ENCODE measurements at regions not wholly inside any gene's neighbourhood (a gene's known extent, or its start where the extent isn't known, plus 50 kb on each side); places are given as distances from the start of the nearest gene placed in this dataset.
A peak's percentile ranks its signal among the peaks of the same experiment; 100 is the strongest.

DNA sequence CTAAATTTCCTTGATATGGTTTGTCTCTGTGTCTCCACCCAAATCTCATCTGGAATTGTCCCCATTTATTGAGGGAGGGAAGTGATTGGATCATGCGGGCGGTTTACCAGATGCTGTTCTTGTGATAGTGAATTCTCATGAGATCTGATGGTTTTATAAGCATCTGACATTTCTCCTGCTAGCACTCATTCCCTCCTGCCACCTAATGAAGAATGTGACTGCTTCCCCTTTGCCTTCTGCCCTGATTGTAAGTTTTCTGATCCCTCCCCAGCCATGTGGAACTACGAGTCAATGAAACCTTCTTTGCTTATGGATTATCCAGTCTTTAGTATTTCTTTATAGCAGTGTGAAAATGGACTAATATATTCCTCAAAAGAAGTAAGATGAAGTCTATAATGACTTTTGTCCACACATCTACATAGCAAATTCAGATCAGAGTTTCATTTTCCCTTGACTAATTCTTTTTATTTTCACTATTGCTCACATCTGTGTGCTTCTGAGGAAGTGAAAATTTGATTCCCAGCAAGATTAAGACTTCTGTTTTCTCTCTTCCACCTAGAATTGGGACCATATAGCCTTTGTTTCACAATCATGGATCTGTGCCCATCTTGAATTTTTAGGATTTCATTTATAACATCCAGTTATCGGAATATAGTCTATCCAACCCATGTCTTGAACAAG lies 393.5 kb downstream of the DMAC1 start:
- TF ChIP-seq EZH2 (IDR thresholded peaks at IDR 0.05; ENCODE audit: low read length, missing control alignments), result no peak
- TF ChIP-seq, protein P1, sequence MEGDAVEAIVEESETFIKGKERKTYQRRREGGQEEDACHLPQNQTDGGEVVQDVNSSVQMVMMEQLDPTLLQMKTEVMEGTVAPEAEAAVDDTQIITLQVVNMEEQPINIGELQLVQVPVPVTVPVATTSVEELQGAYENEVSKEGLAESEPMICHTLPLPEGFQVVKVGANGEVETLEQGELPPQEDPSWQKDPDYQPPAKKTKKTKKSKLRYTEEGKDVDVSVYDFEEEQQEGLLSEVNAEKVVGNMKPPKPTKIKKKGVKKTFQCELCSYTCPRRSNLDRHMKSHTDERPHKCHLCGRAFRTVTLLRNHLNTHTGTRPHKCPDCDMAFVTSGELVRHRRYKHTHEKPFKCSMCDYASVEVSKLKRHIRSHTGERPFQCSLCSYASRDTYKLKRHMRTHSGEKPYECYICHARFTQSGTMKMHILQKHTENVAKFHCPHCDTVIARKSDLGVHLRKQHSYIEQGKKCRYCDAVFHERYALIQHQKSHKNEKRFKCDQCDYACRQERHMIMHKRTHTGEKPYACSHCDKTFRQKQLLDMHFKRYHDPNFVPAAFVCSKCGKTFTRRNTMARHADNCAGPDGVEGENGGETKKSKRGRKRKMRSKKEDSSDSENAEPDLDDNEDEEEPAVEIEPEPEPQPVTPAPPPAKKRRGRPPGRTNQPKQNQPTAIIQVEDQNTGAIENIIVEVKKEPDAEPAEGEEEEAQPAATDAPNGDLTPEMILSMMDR (conservative IDR thresholded peaks at IDR 0.05 in 1 of 2, IDR thresholded peaks at IDR 0.05 in 1 of 2; ENCODE audit: low read depth in 1 of 2, low read length in 2 of 2), result no peak
- DNase-seq (ENCODE audit: low read depth in 2 of 2), result no peak
- H3K27me3 ChIP-seq (ENCODE audit: control insufficient read depth, insufficient read depth, low read length), result no peaks in the 10 kb centered on the region

DNA sequence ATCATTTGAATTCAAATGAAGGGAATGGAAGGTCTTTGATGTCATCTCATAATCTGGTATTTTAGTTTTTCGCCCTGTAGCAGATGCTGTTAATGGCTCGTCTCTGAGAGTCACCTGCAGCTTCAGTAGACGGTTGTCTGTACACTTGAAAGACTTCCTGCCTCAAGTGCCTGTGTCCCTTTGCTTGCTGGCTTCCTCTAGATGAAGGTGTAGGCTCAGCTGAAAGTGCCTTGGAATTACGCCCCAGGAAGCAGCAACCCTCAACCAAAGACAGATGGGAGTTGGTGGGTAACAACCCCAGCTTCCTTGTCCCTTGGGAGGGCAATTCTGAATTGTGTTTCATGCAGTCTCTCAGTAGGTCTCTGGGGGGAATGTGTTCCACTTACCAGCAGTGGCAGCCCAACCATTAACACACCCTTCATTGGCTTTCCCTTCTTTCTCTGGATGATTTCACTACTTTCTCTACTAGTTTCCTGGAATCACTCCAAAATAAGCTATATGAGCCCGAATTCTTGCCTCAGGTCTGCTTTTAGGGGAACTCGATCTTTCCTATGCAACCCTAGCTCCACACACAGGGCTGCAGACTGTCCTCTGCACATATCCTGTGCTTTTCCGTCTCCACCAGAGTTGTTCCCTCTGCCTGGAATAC lies 395.6 kb downstream of the DMAC1 start:
- Histone ChIP-seq H3K4me1 (ENCODE audit: control insufficient read depth, extremely low read depth, insufficient read depth, low read length) (no peaks in the 10 kb centered on the region), H3K4me2 (ENCODE audit: extremely low read depth, insufficient read depth, low read length) (no peak overlapping the region), H4K20me1 (ENCODE audit: control insufficient read depth, extremely low read depth, insufficient read depth, low read length) (no peaks in the 10 kb centered on the region), H3K79me2 (ENCODE audit: control insufficient read depth, insufficient read depth, low read length) (no peaks in the 10 kb centered on the region), H3K9me3 (ENCODE audit: control insufficient read depth, insufficient read depth, low read depth, low read length) (no peaks in the 10 kb centered on the region), H3K27ac (ENCODE audit: insufficient read depth, low read length) (no peak overlapping the region), H3K36me3 (ENCODE audit: control insufficient read depth, insufficient read depth, low read length) (no peaks in the 10 kb centered on the region), H2AFZ (ENCODE audit: low read length) (no peak overlapping the region), H3K9ac (ENCODE audit: insufficient read depth, low read length) (no peak overlapping the region), H3K27me3 (ENCODE audit: control insufficient read depth, insufficient read depth, low read length) (no peaks in the 10 kb centered on the region), H3K4me3 (replicated peaks in 1 of 4; ENCODE audit: control extremely low read depth in 1 of 4, insufficient read depth in 1 of 4, low read depth in 3 of 4, low read length in 4 of 4) (no peak overlapping the region)
- peak in 1 of 2 donors; percentile 2 for DNase-seq (ENCODE audit: low read depth in 2 of 2)
- no peak for TF ChIP-seq EZH2 (IDR thresholded peaks at IDR 0.05; ENCODE audit: low read length, missing control alignments)
- TF ChIP-seq, protein P1 (conservative IDR thresholded peaks at IDR 0.05 in 1 of 2, IDR thresholded peaks at IDR 0.05 in 1 of 2; ENCODE audit: low read depth in 1 of 2, low read length in 2 of 2), result no peak

More for the DNA sequence above, 393.5 kb downstream of the DMAC1 start:
- Histone ChIP-seq H3K27ac (ENCODE audit: insufficient read depth, low read length) (no peak overlapping the region), H3K36me3 (ENCODE audit: control insufficient read depth, insufficient read depth, low read length) (no peaks in the 10 kb centered on the region), H2AFZ (ENCODE audit: low read length) (no peak overlapping the region), H3K9me3 (ENCODE audit: control insufficient read depth, insufficient read depth, low read depth, low read length) (no peaks in the 10 kb centered on the region), H3K79me2 (ENCODE audit: control insufficient read depth, insufficient read depth, low read length) (no peaks in the 10 kb centered on the region), H3K9ac (ENCODE audit: insufficient read depth, low read length) (no peak overlapping the region), H3K4me1 (ENCODE audit: control insufficient read depth, extremely low read depth, insufficient read depth, low read length) (no peaks in the 10 kb centered on the region), H4K20me1 (ENCODE audit: control insufficient read depth, extremely low read depth, insufficient read depth, low read length) (no peaks in the 10 kb centered on the region), H3K4me3 (replicated peaks in 1 of 4; ENCODE audit: control extremely low read depth in 1 of 4, insufficient read depth in 1 of 4, low read depth in 3 of 4, low read length in 4 of 4) (no peak overlapping the region), H3K4me2 (ENCODE audit: extremely low read depth, insufficient read depth, low read length) (no peak overlapping the region)

DNA sequence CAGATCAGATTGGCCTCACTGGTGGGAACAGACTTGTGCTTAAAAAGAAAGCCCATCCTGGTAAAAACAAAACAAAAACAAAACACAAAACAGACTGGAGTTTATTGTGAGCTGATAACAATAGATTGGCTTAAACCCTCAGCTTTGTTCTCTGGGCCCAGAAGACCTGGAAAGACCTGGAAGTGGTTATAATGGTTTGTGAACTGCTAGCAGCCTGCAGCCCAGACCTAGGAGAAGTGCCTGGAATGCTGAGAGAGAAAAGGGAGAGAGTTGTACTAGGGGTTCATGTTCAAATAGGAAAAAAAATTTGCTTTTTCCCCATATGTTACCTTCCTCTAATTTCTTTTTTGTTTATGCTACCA lies 396.6 kb downstream of the DMAC1 start:
- TF ChIP-seq, protein P1 (conservative IDR thresholded peaks at IDR 0.05 in 1 of 2, IDR thresholded peaks at IDR 0.05 in 1 of 2; ENCODE audit: low read depth in 1 of 2, low read length in 2 of 2), result no peak
- TF ChIP-seq EZH2 (IDR thresholded peaks at IDR 0.05; ENCODE audit: low read length, missing control alignments), result no peak
- Histone ChIP-seq H3K4me2 (ENCODE audit: extremely low read depth, insufficient read depth, low read length) (no peak overlapping the region), H3K36me3 (ENCODE audit: control insufficient read depth, insufficient read depth, low read length) (no peaks in the 10 kb centered on the region), H2AFZ (ENCODE audit: low read length) (no peak overlapping the region), H3K9ac (ENCODE audit: insufficient read depth, low read length) (no peak overlapping the region), H3K9me3 (ENCODE audit: control insufficient read depth, insufficient read depth, low read depth, low read length) (no peaks in the 10 kb centered on the region), H4K20me1 (ENCODE audit: control insufficient read depth, extremely low read depth, insufficient read depth, low read length) (no peaks in the 10 kb centered on the region), H3K27ac (ENCODE audit: insufficient read depth, low read length) (no peak overlapping the region), H3K79me2 (ENCODE audit: control insufficient read depth, insufficient read depth, low read length) (no peaks in the 10 kb centered on the region), H3K4me1 (ENCODE audit: control insufficient read depth, extremely low read depth, insufficient read depth, low read length) (no peaks in the 10 kb centered on the region), H3K27me3 (ENCODE audit: control insufficient read depth, insufficient read depth, low read length) (no peaks in the 10 kb centered on the region), H3K4me3 (replicated peaks in 1 of 4; ENCODE audit: control extremely low read depth in 1 of 4, insufficient read depth in 1 of 4, low read depth in 3 of 4, low read length in 4 of 4) (no peak overlapping the region)
- no peak for DNase-seq (ENCODE audit: low read depth in 2 of 2)

All from fibroblast of lung (primary cell).